GM12872 (cell line): ENCODE measurements at regions not wholly inside any gene's neighbourhood (a gene's known extent, or its start where the extent isn't known, plus 50 kb on each side); places are given as distances from the start of the nearest gene placed in this dataset.

Source experiments
- CTCF ChIP-seq: IDR thresholded peaks from 3 replicates; pipeline ENCODE4 v1.5.1; 2011; ENCODE audit warnings: low read depth, mild to moderate bottlenecking, low read length, moderate library complexity; ENCODE audit not compliant: insufficient read depth

GRCh38 chr2:149662556-149662955 lies 75.0 kb upstream of the MMADHC start:
- no peak for TF ChIP-seq CTCF

GRCh38 chr2:149661844-149662243 lies 74.3 kb upstream of the MMADHC start:
- no peak for TF ChIP-seq CTCF

- TF ChIP-seq CTCF: no peak
These were observed 71.0 kb upstream of the MMADHC start for GRCh38 chr2:149658553-149658952.

GRCh38 chr2:149657401-149658040 lies 69.9 kb upstream of the MMADHC start:
- no peak for TF ChIP-seq CTCF

- TF ChIP-seq CTCF: no peak
These were observed 69.4 kb upstream of the MMADHC start for GRCh38 chr2:149656996-149657395.

- no peak for TF ChIP-seq CTCF
These were observed 66.4 kb upstream of the MMADHC start for GRCh38 chr2:149653831-149654445.

- no peak for TF ChIP-seq CTCF
These were observed 65.4 kb upstream of the MMADHC start for GRCh38 chr2:149652926-149653325.
